GM12878 (cell line): ENCODE measurements at regions not wholly inside any gene's neighbourhood (a gene's known extent, or its start where the extent isn't known, plus 50 kb on each side); places are given as distances from the start of the nearest gene placed in this dataset.

Experiments used
- ATAC-seq: fragments of 200-7000 bp; cut with Tn5 transposase; 3 replicates; pipeline ENCODE4 v1.9.1; 2020; ENCODE audit warnings: mild to moderate bottlenecking, moderate library complexity
- BruUV-seq: library from RNA; stranded (reverse); fragments of 400-500 nt; replicated peaks from 2 replicates; lab custom pipeline; 2021; lab: Mats Ljungman, UMichigan
- CTCF ChIA-PET: fragments of 300-600 bp; sonication (Branson Sonifier 250); formaldehyde crosslinking; extraction: SDS; loops from one replicate; lab custom pipeline; 2021; ENCODE audit warnings: inconsistent platforms; lab: Yijun Ruan, JAX
- POLR2A ChIA-PET: fragments of 350-600 bp; formaldehyde crosslinking; extraction: SDS; loops from one replicate; lab custom pipeline; 2021; ENCODE audit warnings: inconsistent platforms; lab: Charles Lee
- RAD21 ChIA-PET: fragments of 300-600 bp; sonication (Branson Sonifier 250); formaldehyde crosslinking; loops from one replicate; lab custom pipeline; 2023; ENCODE audit warnings: antibody characterized with exemption; ENCODE audit not compliant: unreplicated experiment; lab: Charles Lee
- SMC1A ChIA-PET: fragments of 300-600 bp; sonication (Branson Sonifier 250); formaldehyde crosslinking; loops from one replicate; lab custom pipeline; 2023; ENCODE audit not compliant: unreplicated experiment, uncharacterized antibody; lab: Charles Lee
- DNase-seq: peaks from one replicate; pipeline ENCODE4 v3.0.0-alpha.2; 2011; ENCODE audit warnings: low read depth, low spot score
- FAIRE-seq: peaks from 3 replicates; lab custom pipeline; 2011; peaks lifted over from hg19 to GRCh38; lab: Jason Lieb, UNC
- H2AFZ ChIP-seq: 2 replicates; pipeline ENCODE4 v1.6.0; 2011; ENCODE audit warnings: low read depth, low read length, control low read depth; ENCODE audit not compliant: control insufficient read depth
- H3K27ac ChIP-seq: 2 replicates; pipeline ENCODE4 v1.5.1; 2011; ENCODE audit warnings: control low read depth; ENCODE audit not compliant: control insufficient read depth, insufficient read depth
- H3K27me3 ChIP-seq, 2 experiments: replicated peaks in 1 of 2; 2 replicates each; pipeline versions ENCODE4 v1.6.0 to v1.6.1; 2011; ENCODE audit warnings: low read length in 1 of 2; ENCODE audit not compliant: control insufficient read depth in 2 of 2, insufficient read depth in 2 of 2
- H3K36me3 ChIP-seq, 2 experiments: 2 replicates each; pipeline ENCODE4 v1.5.1; 2011; ENCODE audit warnings: low read length in 1 of 2; ENCODE audit not compliant: control insufficient read depth in 2 of 2, insufficient read depth in 2 of 2
- H3K4me1 ChIP-seq: 2 replicates; pipeline ENCODE4 v1.6.1; 2011; ENCODE audit warnings: mild to moderate bottlenecking, low read length, moderate library complexity, mixed read lengths; ENCODE audit not compliant: control insufficient read depth, insufficient read depth
- H3K4me2 ChIP-seq: 2 replicates; pipeline ENCODE4 v1.6.0; 2011; ENCODE audit warnings: control low read depth; ENCODE audit not compliant: control insufficient read depth, insufficient read depth
- H3K4me3 ChIP-seq: fragments of 200-600 bp; sonication (generic); 2 replicates; pipeline ENCODE4 v1.5.1; 2016
- H3K79me2 ChIP-seq: 2 replicates; pipeline ENCODE4 v1.6.0; 2011; ENCODE audit warnings: low read length; ENCODE audit not compliant: control insufficient read depth, insufficient read depth
- H3K9ac ChIP-seq: 2 replicates; pipeline ENCODE4 v1.8.0; 2011; ENCODE audit warnings: low read length, control low read depth, mixed read lengths; ENCODE audit not compliant: control insufficient read depth, insufficient read depth
- H3K9me3 ChIP-seq: replicated peaks from 3 replicates; pipeline ENCODE4 v1.5.1; 2011; ENCODE audit warnings: mild to moderate bottlenecking, low read length; ENCODE audit not compliant: control insufficient read depth, insufficient read depth
- H4K20me1 ChIP-seq: 2 replicates; pipeline ENCODE4 v1.6.0; 2011; ENCODE audit not compliant: control insufficient read depth, insufficient read depth
- BACH1 ChIP-seq: fragments of 450-650 bp; IDR thresholded peaks from 2 replicates; pipeline ENCODE4 v1.6.1; 2017; ENCODE audit warnings: mild to moderate bottlenecking, borderline replicate concordance
- CHD2 ChIP-seq: IDR thresholded peaks from 2 replicates; pipeline ENCODE4 v1.6.1; 2011; ENCODE audit warnings: low read depth, low read length, improper control_type of control experiment, borderline replicate concordance
- CHD4 ChIP-seq: fragments of 200-600 bp; sonication (generic); IDR thresholded peaks from 2 replicates; pipeline ENCODE4 v1.6.1; 2016; ENCODE audit warnings: mild to moderate bottlenecking
- ESRRA ChIP-seq: IDR thresholded peaks from 2 replicates; pipeline ENCODE4 v1.6.1; 2012; ENCODE audit warnings: mild to moderate bottlenecking, low read length, improper control_type of control experiment
- ETV6 ChIP-seq, 2 experiments: fragments of 450-650 bp in 1 of 2; IDR thresholded peaks in 1 of 2; conservative IDR thresholded peaks in 1 of 2; 2 replicates each; pipeline ENCODE4 v1.6.1; 2014; ENCODE audit warnings: antibody characterized with exemption in 1 of 2, borderline replicate concordance in 1 of 2, low read depth in 1 of 2, mild to moderate bottlenecking in 1 of 2, moderate library complexity in 1 of 2
- FOXM1 ChIP-seq: IDR thresholded peaks from 2 replicates; pipeline ENCODE4 v1.6.1; 2012; ENCODE audit warnings: low read depth, mild to moderate bottlenecking, inconsistent platforms, low read length, moderate library complexity
- MTA3 ChIP-seq: IDR thresholded peaks from 2 replicates; pipeline ENCODE4 v1.6.1; 2012; ENCODE audit warnings: low read length, inconsistent platforms, borderline replicate concordance
- MXI1 ChIP-seq: fragments of 150-350 bp; IDR thresholded peaks from 2 replicates; pipeline ENCODE4 v1.6.1; 2011; ENCODE audit warnings: low read depth, mild to moderate bottlenecking, inconsistent platforms, low read length, improper control_type of control experiment
- NR2C1 ChIP-seq: fragments of 450-650 bp; IDR thresholded peaks from 2 replicates; pipeline ENCODE4 v1.6.1; 2017; ENCODE audit warnings: antibody characterized with exemption, mild to moderate bottlenecking, moderate library complexity
- PBX3 ChIP-seq: IDR thresholded peaks from 2 replicates; pipeline ENCODE4 v1.6.1; 2011; ENCODE audit warnings: mild to moderate bottlenecking, low read depth, low read length, moderate library complexity; ENCODE audit not compliant: insufficient replicate concordance
- RCOR1 ChIP-seq: conservative IDR thresholded peaks from 2 replicates; pipeline ENCODE4 v1.6.1; 2012; ENCODE audit warnings: low read depth, low read length, improper control_type of control experiment
- REST ChIP-seq: IDR thresholded peaks from 2 replicates; pipeline ENCODE4 v1.6.1; 2012; ENCODE audit warnings: mild to moderate bottlenecking, low read depth, low read length
- SIN3A ChIP-seq: IDR thresholded peaks from 2 replicates; pipeline ENCODE4 v1.6.1; 2012; ENCODE audit warnings: low read depth, low read length, improper control_type of control experiment
- ZNF592 ChIP-seq: fragments of 450-650 bp; IDR thresholded peaks from 2 replicates; pipeline ENCODE4 v1.6.1; 2017; ENCODE audit warnings: mild to moderate bottlenecking, moderate library complexity
- WGBS: methylation state at CpG from one replicate; pipeline ENCODE4 v1.1.6; 2016; ENCODE audit warnings: low lambda C conversion rate; ENCODE audit not compliant: insufficient replicate concordance, insufficient coverage; ENCODE audit errors: missing lambda C conversion rate; 5-methylcytosine and 5-hydroxymethylcytosine counted together
- in situ Hi-C: fragments of 300-500 bp; cut with MboI; formaldehyde crosslinking; loops from 9 replicates; pipeline ENCODE4 v1.14.3; 2018; ENCODE audit warnings: mixed read lengths
- intact Hi-C: fragments of 100-400 bp; cut with micrococcal nuclease; formaldehyde crosslinking; loops from one replicate; pipeline ENCODE4 v1.14.2; 2022; ENCODE audit not compliant: unreplicated experiment

- TF ChIP-seq CHD2, result no peak
- no peak for TF ChIP-seq ETV6 (conservative IDR thresholded peaks at IDR 0.05 in 1 of 2, IDR thresholded peaks at IDR 0.05 in 1 of 2; ENCODE audit: borderline replicate concordance in 1 of 2, low read depth in 1 of 2)
- TF ChIP-seq FOXM1, result no peak
- no peak for TF ChIP-seq MXI1
- TF ChIP-seq REST, result no peak
- no peak for TF ChIP-seq CHD4
- TF ChIP-seq ESRRA, result no peak
- TF ChIP-seq, all 136 proteins: peak for 0
Measured at GRCh38 chr15:26113296-26113695, 250.2 kb upstream of the ATP10A start (continued).

- 0% methylated on average over 4 of the region's 4 CpGs for WGBS
- POLR2A ChIA-PET, result no interaction called here
- FAIRE-seq, result no peak
- no peak for DNase-seq
- Histone ChIP-seq H3K4me2 (no peak overlapping the region), H3K79me2 (no peaks in the 10 kb centered on the region), H3K27ac (no peak overlapping the region), H3K4me1 (no peaks in the 10 kb centered on the region), H4K20me1 (no peaks in the 10 kb centered on the region), H3K9ac (no peak overlapping the region), H2AFZ (no peak overlapping the region), H3K36me3 (no peaks in the 10 kb centered on the region), H3K27me3 (no peaks in the 10 kb centered on the region), H3K9me3 (no peaks in the 10 kb centered on the region), H3K4me3 (no peak overlapping the region)
- ATAC-seq, result no peak
- intact Hi-C loops, result no loop called here
- in situ Hi-C loops, result no loop called here
- SMC1A ChIA-PET, result no interaction called here
- CTCF ChIA-PET, result no interaction called here
- no TSS peak for BruUV-seq
- RAD21 ChIA-PET, result no interaction called here
- TF ChIP-seq MTA3 (no peak), NR2C1 (no peak), ZNF592 (no peak), RCOR1 (no peak), MXI1 (no peak), PBX3 (no peak), BACH1 (no peak), SIN3A (no peak)
Measured at GRCh38 chr15:26109203-26109602, 246.1 kb upstream of the ATP10A start.
